ENCODE measurements at regions not wholly inside any gene's neighbourhood (a gene's known extent, or its start where the extent isn't known, plus 50 kb on each side); places are given as distances from the start of the nearest gene placed in this dataset.

DNA sequence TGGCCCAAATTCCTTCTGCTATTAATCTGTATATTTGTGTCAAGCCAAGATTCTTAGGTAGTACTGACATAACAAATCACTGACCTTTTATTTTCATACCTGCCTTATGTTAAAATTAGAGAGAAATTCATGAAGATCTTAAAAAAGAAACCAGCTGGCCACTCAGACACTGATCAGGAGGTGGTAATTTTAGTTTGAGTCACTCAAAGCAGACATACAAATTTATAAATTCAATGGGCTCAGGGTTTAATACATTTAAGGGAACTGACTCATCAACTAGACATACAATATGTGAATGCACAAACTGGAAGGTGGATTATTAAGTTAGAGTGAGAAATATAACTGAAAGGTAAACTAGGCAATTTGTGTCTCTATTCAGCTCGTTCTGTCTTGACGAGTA, 711.9 kb upstream of the EYS start:
- FAIRE-seq, result no peak
- TF ChIP-seq, protein P1, sequence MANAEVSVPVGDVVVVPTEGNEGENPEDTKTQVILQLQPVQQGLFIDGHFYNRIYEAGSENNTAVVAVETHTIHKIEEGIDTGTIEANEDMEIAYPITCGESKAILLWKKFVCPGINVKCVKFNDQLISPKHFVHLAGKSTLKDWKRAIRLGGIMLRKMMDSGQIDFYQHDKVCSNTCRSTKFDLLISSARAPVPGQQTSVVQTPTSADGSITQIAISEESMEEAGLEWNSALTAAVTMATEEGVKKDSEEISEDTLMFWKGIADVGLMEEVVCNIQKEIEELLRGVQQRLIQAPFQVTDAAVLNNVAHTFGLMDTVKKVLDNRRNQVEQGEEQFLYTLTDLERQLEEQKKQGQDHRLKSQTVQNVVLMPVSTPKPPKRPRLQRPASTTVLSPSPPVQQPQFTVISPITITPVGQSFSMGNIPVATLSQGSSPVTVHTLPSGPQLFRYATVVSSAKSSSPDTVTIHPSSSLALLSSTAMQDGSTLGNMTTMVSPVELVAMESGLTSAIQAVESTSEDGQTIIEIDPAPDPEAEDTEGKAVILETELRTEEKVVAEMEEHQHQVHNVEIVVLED (CRISPR knock-in tag; IDR thresholded peaks at IDR 0.05), result no peak
- TF ChIP-seq ZNF224 (CRISPR knock-in tag; IDR thresholded peaks at IDR 0.05) (no peak), RCOR1 (IDR thresholded peaks at IDR 0.05; ENCODE audit: borderline replicate concordance in 1 of 2, low read depth in 2 of 2, low read length in 2 of 2) (no peak), SMARCA4 (IDR thresholded peaks at IDR 0.05) (no peak), TRIM28 (IDR thresholded peaks at IDR 0.05) (no peak), KLF16 (IDR thresholded peaks at IDR 0.05) (no peak), ARID2 (IDR thresholded peaks at IDR 0.05) (no peak), MTA2 (IDR thresholded peaks at IDR 0.05; ENCODE audit: low read depth) (no peak), POLR2A (conservative IDR thresholded peaks at IDR 0.05) (no peak), ZNF282 (CRISPR knock-in tag; IDR thresholded peaks at IDR 0.05) (no peak), TAF9B (IDR thresholded peaks at IDR 0.05; ENCODE audit: partially characterized antibody) (no peak), MCM5 (IDR thresholded peaks at IDR 0.05; ENCODE audit: low read depth) (no peak), MBD1 (CRISPR knock-in tag; IDR thresholded peaks at IDR 0.05) (no peak), ZNF134 (CRISPR knock-in tag; conservative IDR thresholded peaks at IDR 0.05) (no peak)
- TF ChIP-seq, protein P2, sequence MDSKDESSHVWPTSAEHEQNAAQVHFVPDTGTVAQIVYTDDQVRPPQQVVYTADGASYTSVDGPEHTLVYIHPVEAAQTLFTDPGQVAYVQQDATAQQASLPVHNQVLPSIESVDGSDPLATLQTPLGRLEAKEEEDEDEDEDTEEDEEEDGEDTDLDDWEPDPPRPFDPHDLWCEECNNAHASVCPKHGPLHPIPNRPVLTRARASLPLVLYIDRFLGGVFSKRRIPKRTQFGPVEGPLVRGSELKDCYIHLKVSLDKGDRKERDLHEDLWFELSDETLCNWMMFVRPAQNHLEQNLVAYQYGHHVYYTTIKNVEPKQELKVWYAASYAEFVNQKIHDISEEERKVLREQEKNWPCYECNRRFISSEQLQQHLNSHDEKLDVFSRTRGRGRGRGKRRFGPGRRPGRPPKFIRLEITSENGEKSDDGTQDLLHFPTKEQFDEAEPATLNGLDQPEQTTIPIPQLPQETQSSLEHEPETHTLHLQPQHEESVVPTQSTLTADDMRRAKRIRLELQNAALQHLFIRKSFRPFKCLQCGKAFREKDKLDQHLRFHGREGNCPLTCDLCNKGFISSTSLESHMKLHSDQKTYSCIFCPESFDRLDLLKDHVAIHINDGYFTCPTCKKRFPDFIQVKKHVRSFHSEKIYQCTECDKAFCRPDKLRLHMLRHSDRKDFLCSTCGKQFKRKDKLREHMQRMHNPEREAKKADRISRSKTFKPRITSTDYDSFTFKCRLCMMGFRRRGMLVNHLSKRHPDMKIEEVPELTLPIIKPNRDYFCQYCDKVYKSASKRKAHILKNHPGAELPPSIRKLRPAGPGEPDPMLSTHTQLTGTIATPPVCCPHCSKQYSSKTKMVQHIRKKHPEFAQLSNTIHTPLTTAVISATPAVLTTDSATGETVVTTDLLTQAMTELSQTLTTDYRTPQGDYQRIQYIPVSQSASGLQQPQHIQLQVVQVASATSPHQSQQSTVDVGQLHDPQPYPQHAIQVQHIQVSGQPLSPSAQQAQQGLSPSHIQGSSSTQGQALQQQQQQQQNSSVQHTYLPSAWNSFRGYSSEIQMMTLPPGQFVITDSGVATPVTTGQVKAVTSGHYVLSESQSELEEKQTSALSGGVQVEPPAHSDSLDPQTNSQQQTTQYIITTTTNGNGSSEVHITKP (IDR thresholded peaks at IDR 0.05; ENCODE audit: partially characterized antibody), result no peak

More for the DNA sequence above, 711.9 kb upstream of the EYS start:
- no peaks in the 10 kb centered on the region for H4K20me1 ChIP-seq (replicated peaks; ENCODE audit: control insufficient read depth, insufficient read depth, low read length)
- H3K36me3 ChIP-seq (ENCODE audit: control insufficient read depth, insufficient read depth, low read length), result no peaks in the 10 kb centered on the region
- no peaks in the 10 kb centered on the region for H3K27me3 ChIP-seq (ENCODE audit: control insufficient read depth in 2 of 2, insufficient read depth in 2 of 2, low read length in 2 of 2)
- no peaks in the 10 kb centered on the region for H3K79me2 ChIP-seq (ENCODE audit: control insufficient read depth, insufficient read depth, low read length)
- no peak overlapping the region for H3K27ac ChIP-seq (ENCODE audit: extremely low read depth, low read depth, low read length)
- no peak overlapping the region for H2AFZ ChIP-seq (ENCODE audit: low read depth, low read length)
- no peaks in the 10 kb centered on the region for H3K4me1 ChIP-seq (replicated peaks in 1 of 2; ENCODE audit: control insufficient read depth in 2 of 2, insufficient read depth in 2 of 2, low read length in 2 of 2)
- no peak overlapping the region for H3K4me3 ChIP-seq
- DNase-seq (ENCODE audit: extremely low read depth in 1 of 4, low spot score in 3 of 4) (no peak), ATAC-seq (no peak)
- intact Hi-C loops (cut with micrococcal nuclease), result no loop called here
- H3K9me3 ChIP-seq (replicated peaks; ENCODE audit: control insufficient read depth, insufficient read depth, low read depth, low read length), result peaks cover 3% of the 10 kb centered on the region; the same call in 1 of the 2 replicates
- H3K4me2 ChIP-seq (ENCODE audit: insufficient read depth, low read length), result no peak overlapping the region
- no TSS peak for BruUV-seq (replicated peaks)
- ChIA-PET POLR2A (no interaction called here), CTCF (ENCODE audit: low intra/inter-chr PET ratio) (no interaction called here)
- no peaks in the 10 kb centered on the region for H3K9me1 ChIP-seq (ENCODE audit: control insufficient read depth, insufficient read depth, low read length)
- in situ Hi-C loops (cut with MboI), result no loop called here
- H3K9ac ChIP-seq (ENCODE audit: insufficient read depth in 1 of 2, low read depth in 2 of 2, low read length in 2 of 2), result no peak overlapping the region
- 0% methylated on average over 2 of the region's 2 CpGs for WGBS (ENCODE audit: insufficient coverage, low coverage, missing lambda C conversion rate)

Measured in K562 (cell line).